Glutamatergic neuron (in vitro differentiated cells): ENCODE measurements at regions not wholly inside any gene's neighbourhood (a gene's known extent, or its start where the extent isn't known, plus 50 kb on each side); places are given as distances from the start of the nearest gene placed in this dataset.

Source experiments
- DNase-seq: peaks from one replicate; pipeline ENCODE4 v3.0.0; 2022
- H3K27ac Mint-ChIP-seq: one replicate; pipeline ENCODE4 v1.8.0; 2020; ENCODE audit warnings: mild to moderate bottlenecking, mixed read lengths, inconsistent platforms; ENCODE audit not compliant: unreplicated experiment
- H3K27me3 Mint-ChIP-seq: one replicate; pipeline ENCODE4 v1.8.0; 2020; ENCODE audit warnings: mild to moderate bottlenecking, moderate library complexity, mixed read lengths, inconsistent platforms; ENCODE audit not compliant: unreplicated experiment
- H3K36me3 Mint-ChIP-seq: one replicate; pipeline ENCODE4 v1.8.0; 2020; ENCODE audit warnings: mild to moderate bottlenecking, mixed read lengths, inconsistent platforms; ENCODE audit not compliant: unreplicated experiment
- H3K4me1 Mint-ChIP-seq: one replicate; pipeline ENCODE4 v1.8.0; 2020; ENCODE audit warnings: mild to moderate bottlenecking, low read depth, mixed read lengths, inconsistent platforms; ENCODE audit not compliant: unreplicated experiment
- H3K4me3 Mint-ChIP-seq: one replicate; pipeline ENCODE4 v1.8.0; 2020; ENCODE audit warnings: mild to moderate bottlenecking, mixed read lengths, inconsistent platforms; ENCODE audit not compliant: unreplicated experiment
- H3K9me3 Mint-ChIP-seq: one replicate; pipeline ENCODE4 v1.8.0; 2020; ENCODE audit warnings: mild to moderate bottlenecking, moderate library complexity, mixed read lengths, inconsistent platforms; ENCODE audit not compliant: unreplicated experiment
- TF ChIP-seq, protein P1 (sequence below): fragments of 200-600 bp; sonication (generic); IDR thresholded peaks from one replicate; pipeline ENCODE4 v1.5.0; 2021; ENCODE audit not compliant: partially characterized antibody, unreplicated experiment

DNA sequence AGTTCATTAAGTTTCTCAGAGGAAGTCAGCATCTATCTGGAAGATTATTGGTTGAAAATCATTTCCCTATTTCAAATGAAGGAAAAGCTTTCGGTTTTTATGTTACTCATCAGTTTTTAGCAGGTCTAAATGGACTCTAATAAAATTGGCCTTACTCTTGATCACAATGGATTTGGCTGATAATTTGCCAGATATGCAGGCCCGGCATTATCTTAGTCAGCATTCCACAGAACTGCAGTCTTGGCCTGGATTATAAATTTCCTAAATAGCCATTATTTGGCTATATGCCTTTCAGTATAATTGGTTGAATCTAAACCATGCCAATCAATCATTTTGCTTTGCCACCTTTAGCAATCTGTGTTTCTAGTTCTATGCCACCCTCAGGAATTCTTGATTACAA is 91.7 kb upstream of the KCNQ5 start:
- Mint-ChIP-seq H3K27me3 (no peaks in the 10 kb centered on the region), H3K36me3 (no peaks in the 10 kb centered on the region), H3K4me1 (peaks cover 10% of the 10 kb centered on the region), H3K4me3 (no peak overlapping the region), H3K9me3 (no peaks in the 10 kb centered on the region), H3K27ac (no peak overlapping the region)
- no peak for DNase-seq
- TF ChIP-seq, protein P1, sequence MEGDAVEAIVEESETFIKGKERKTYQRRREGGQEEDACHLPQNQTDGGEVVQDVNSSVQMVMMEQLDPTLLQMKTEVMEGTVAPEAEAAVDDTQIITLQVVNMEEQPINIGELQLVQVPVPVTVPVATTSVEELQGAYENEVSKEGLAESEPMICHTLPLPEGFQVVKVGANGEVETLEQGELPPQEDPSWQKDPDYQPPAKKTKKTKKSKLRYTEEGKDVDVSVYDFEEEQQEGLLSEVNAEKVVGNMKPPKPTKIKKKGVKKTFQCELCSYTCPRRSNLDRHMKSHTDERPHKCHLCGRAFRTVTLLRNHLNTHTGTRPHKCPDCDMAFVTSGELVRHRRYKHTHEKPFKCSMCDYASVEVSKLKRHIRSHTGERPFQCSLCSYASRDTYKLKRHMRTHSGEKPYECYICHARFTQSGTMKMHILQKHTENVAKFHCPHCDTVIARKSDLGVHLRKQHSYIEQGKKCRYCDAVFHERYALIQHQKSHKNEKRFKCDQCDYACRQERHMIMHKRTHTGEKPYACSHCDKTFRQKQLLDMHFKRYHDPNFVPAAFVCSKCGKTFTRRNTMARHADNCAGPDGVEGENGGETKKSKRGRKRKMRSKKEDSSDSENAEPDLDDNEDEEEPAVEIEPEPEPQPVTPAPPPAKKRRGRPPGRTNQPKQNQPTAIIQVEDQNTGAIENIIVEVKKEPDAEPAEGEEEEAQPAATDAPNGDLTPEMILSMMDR, result no peak

DNA sequence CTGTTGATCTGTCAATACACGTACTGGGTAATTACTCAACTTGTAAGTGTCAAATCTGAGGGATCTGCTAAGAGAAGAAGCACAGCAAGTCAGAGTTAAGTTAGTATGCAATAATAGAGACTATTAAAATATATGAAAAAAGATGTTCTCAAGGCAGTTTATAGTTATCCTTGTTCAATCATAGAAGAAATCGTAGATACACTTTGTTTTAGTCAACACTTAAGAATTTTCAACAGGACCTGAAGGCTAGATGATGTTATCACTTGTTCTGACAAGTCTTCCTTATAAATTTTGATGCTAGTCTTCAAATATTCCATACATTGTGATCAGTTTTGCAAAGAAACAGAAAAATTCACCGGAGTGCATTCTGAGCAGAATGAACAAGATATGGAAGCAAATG is 91.1 kb upstream of the KCNQ5 start:
- Mint-ChIP-seq H3K27me3 (no peaks in the 10 kb centered on the region), H3K27ac (no peak overlapping the region), H3K9me3 (no peaks in the 10 kb centered on the region), H3K4me3 (no peak overlapping the region), H3K4me1 (peaks cover 6% of the 10 kb centered on the region), H3K36me3 (no peaks in the 10 kb centered on the region)
- DNase-seq, result no peak
- TF ChIP-seq, protein P1, result no peak

DNA sequence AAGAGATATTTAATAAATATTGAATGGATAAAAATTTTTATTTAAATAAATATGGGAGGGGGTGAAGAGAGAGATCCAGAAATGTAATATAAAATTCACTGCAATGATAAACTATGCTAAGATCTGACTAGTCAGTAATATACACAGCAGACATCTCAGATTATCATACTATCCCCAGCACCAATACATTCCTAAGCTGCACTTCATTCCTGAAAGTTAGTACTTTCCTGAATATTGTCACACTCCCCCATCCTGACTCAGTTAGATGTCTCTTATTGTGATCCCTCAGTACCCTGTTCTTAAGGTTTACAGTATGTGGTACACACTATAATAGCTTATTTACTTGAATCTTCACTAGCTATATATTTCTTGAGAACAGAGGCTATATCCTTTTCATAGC is 88.3 kb upstream of the KCNQ5 start:
- Mint-ChIP-seq H3K9me3 (no peaks in the 10 kb centered on the region), H3K36me3 (no peaks in the 10 kb centered on the region), H3K4me3 (no peak overlapping the region), H3K27me3 (no peaks in the 10 kb centered on the region), H3K27ac (no peak overlapping the region), H3K4me1 (no peaks in the 10 kb centered on the region)
- DNase-seq, result no peak
- TF ChIP-seq, protein P1, result no peak

DNA sequence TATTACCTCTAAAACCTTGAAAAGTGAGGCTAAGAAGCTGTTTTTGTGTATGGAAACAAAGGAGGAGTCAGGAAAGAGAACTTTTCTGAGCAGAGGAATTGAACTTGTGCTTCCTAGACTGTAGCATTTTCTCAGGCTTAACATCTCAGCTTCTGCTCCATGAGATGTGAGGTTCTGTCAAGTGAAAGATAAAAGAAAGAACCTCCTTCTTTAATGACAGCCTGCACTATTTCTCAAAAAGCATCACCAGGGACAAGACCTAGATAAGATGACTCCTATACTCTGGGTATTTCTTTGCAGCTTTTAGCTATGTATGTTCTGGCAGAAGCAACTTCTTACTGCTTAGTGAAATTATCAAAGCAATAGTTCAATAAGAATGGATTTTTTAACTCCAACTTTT is 87.6 kb upstream of the KCNQ5 start:
- no peaks in the 10 kb centered on the region for H3K4me1 Mint-ChIP-seq
- no peaks in the 10 kb centered on the region for H3K36me3 Mint-ChIP-seq
- H3K27me3 Mint-ChIP-seq, result no peaks in the 10 kb centered on the region
- no peaks in the 10 kb centered on the region for H3K9me3 Mint-ChIP-seq
- TF ChIP-seq, protein P1, result no peak
- H3K27ac Mint-ChIP-seq, result no peak overlapping the region
- H3K4me3 Mint-ChIP-seq, result no peak overlapping the region
- DNase-seq, result no peak

DNA sequence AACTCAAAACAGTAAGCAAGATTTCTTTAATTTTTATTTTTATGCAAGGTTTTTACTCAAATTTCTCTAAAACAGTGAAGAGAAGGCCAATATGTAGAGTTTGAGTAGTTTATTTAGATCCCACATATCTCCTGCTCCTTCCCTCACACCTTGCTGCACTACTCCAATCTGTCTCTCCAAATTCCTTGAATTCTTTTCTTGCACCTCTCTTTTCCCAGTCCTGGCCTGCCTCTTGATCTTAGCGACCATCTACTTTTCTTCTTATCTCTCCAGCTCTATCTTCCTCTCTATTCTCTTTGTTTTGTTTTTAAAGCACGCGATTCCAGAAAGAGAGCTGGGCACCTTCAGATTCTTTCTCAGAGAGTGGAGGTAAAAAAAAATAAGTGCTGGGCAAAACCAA is 86.7 kb upstream of the KCNQ5 start:
- H3K27me3 Mint-ChIP-seq, result no peaks in the 10 kb centered on the region
- no peaks in the 10 kb centered on the region for H3K4me1 Mint-ChIP-seq
- H3K4me3 Mint-ChIP-seq, result no peak overlapping the region
- no peak for DNase-seq
- no peak overlapping the region for H3K27ac Mint-ChIP-seq
- H3K36me3 Mint-ChIP-seq, result peaks cover 4% of the 10 kb centered on the region
- TF ChIP-seq, protein P1, result no peak
- no peaks in the 10 kb centered on the region for H3K9me3 Mint-ChIP-seq
